ENCODE measurements at regions not wholly inside any gene's neighbourhood (a gene's known extent, or its start where the extent isn't known, plus 50 kb on each side); places are given as distances from the start of the nearest gene placed in this dataset.

DNA sequence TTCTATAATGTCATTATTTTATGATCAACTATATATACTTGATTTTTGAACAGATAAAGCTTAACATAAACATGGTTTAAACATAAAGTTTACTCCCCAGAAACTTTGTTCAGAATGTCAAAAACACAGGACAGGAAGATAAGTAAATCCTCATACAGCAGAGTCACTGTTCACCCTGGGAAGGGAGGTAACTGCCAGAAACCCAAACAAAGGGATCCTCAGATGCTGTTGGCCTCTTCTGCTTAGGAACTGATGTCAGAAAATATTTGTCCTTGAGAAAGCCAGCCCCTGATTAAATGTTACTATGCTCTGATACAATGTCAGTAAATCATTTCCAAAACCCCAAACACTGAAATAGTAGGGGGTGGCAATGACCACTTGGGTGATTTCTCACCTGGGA lies 185.3 kb downstream of the TJP1 start:
- no peak for TF ChIP-seq HNF4A (conservative IDR thresholded peaks at IDR 0.05)
- TF ChIP-seq, protein P1, sequence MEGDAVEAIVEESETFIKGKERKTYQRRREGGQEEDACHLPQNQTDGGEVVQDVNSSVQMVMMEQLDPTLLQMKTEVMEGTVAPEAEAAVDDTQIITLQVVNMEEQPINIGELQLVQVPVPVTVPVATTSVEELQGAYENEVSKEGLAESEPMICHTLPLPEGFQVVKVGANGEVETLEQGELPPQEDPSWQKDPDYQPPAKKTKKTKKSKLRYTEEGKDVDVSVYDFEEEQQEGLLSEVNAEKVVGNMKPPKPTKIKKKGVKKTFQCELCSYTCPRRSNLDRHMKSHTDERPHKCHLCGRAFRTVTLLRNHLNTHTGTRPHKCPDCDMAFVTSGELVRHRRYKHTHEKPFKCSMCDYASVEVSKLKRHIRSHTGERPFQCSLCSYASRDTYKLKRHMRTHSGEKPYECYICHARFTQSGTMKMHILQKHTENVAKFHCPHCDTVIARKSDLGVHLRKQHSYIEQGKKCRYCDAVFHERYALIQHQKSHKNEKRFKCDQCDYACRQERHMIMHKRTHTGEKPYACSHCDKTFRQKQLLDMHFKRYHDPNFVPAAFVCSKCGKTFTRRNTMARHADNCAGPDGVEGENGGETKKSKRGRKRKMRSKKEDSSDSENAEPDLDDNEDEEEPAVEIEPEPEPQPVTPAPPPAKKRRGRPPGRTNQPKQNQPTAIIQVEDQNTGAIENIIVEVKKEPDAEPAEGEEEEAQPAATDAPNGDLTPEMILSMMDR (IDR thresholded peaks at IDR 0.05; ENCODE audit: low read depth, low read length, missing input control): no peak
- TF ChIP-seq, protein P2, sequence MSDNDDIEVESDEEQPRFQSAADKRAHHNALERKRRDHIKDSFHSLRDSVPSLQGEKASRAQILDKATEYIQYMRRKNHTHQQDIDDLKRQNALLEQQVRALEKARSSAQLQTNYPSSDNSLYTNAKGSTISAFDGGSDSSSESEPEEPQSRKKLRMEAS (IDR thresholded peaks at IDR 0.05): no peak
- no peak for TF ChIP-seq FOXA1 (IDR thresholded peaks at IDR 0.05)
- TF ChIP-seq TAF1 (conservative IDR thresholded peaks at IDR 0.05): no peak
- TF ChIP-seq JUND (IDR thresholded peaks at IDR 0.05): no peak
- TF ChIP-seq GABPA (IDR thresholded peaks at IDR 0.05 in 1 of 2, conservative IDR thresholded peaks at IDR 0.05 in 1 of 2): no peak
- TF ChIP-seq, protein P3, sequence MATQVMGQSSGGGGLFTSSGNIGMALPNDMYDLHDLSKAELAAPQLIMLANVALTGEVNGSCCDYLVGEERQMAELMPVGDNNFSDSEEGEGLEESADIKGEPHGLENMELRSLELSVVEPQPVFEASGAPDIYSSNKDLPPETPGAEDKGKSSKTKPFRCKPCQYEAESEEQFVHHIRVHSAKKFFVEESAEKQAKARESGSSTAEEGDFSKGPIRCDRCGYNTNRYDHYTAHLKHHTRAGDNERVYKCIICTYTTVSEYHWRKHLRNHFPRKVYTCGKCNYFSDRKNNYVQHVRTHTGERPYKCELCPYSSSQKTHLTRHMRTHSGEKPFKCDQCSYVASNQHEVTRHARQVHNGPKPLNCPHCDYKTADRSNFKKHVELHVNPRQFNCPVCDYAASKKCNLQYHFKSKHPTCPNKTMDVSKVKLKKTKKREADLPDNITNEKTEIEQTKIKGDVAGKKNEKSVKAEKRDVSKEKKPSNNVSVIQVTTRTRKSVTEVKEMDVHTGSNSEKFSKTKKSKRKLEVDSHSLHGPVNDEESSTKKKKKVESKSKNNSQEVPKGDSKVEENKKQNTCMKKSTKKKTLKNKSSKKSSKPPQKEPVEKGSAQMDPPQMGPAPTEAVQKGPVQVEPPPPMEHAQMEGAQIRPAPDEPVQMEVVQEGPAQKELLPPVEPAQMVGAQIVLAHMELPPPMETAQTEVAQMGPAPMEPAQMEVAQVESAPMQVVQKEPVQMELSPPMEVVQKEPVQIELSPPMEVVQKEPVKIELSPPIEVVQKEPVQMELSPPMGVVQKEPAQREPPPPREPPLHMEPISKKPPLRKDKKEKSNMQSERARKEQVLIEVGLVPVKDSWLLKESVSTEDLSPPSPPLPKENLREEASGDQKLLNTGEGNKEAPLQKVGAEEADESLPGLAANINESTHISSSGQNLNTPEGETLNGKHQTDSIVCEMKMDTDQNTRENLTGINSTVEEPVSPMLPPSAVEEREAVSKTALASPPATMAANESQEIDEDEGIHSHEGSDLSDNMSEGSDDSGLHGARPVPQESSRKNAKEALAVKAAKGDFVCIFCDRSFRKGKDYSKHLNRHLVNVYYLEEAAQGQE (IDR thresholded peaks at IDR 0.05): no peak
- no peak for TF ChIP-seq YY1 (IDR thresholded peaks at IDR 0.05)
- no peak for TF ChIP-seq RAD21 (IDR thresholded peaks at IDR 0.05)
- no peak for TF ChIP-seq EGR1 (IDR thresholded peaks at IDR 0.05; ENCODE audit: low read depth in 2 of 2)
- TF ChIP-seq, protein P4, sequence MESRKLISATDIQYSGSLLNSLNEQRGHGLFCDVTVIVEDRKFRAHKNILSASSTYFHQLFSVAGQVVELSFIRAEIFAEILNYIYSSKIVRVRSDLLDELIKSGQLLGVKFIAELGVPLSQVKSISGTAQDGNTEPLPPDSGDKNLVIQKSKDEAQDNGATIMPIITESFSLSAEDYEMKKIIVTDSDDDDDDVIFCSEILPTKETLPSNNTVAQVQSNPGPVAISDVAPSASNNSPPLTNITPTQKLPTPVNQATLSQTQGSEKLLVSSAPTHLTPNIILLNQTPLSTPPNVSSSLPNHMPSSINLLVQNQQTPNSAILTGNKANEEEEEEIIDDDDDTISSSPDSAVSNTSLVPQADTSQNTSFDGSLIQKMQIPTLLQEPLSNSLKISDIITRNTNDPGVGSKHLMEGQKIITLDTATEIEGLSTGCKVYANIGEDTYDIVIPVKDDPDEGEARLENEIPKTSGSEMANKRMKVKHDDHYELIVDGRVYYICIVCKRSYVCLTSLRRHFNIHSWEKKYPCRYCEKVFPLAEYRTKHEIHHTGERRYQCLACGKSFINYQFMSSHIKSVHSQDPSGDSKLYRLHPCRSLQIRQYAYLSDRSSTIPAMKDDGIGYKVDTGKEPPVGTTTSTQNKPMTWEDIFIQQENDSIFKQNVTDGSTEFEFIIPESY (IDR thresholded peaks at IDR 0.05): no peak
- no peak for TF ChIP-seq SP1 (IDR thresholded peaks at IDR 0.05)

Data from liver (tissue), 3 donors.